ENCODE measurements at regions not wholly inside any gene's neighbourhood (a gene's known extent, or its start where the extent isn't known, plus 50 kb on each side); places are given as distances from the start of the nearest gene placed in this dataset. TPM values are rescaled to one million over a fixed set of nuclear protein-coding genes. Genes with fewer than 3 reads are reported as not detected.
A peak's percentile ranks its signal among the peaks of the same experiment; 100 is the strongest.
"Not testable (repeated sequence)": the region's sequence is repeated elsewhere in the genome, so short reads cannot be mapped to it uniquely, and the experiment has no call there.

- DNase-seq; H3K27ac ChIP-seq; H3K27me3 ChIP-seq; intact Hi-C loops (cut with DNase I); H3K4me1 ChIP-seq; H3K9me3 ChIP-seq; H3K4me3 ChIP-seq; H3K36me3 ChIP-seq: not testable (repeated sequence)
- ATAC-seq, result peak; percentile 74
Observed at GRCh38 chr1:148210166-148210565, 58.1 kb upstream of the NBPF11 start.

- intact Hi-C loops (cut with DNase I); DNase-seq; H3K27ac ChIP-seq; H3K4me1 ChIP-seq; H3K36me3 ChIP-seq; ATAC-seq; H3K9me3 ChIP-seq; H3K27me3 ChIP-seq; H3K4me3 ChIP-seq: not testable (repeated sequence)
Observed at GRCh38 chr1:148202013-148202412, 49.9 kb upstream of the NBPF11 start.

Small RNA genes in the stretch of these regions (microRNA-seq; reads per million reads assigned to microRNA genes)
- not detected for gene MIR5087 (ENCODE audit: borderline microRNAs expressed)
- gene MIR6077 (ENCODE audit: borderline microRNAs expressed), result not detected
